Endodermal cell (in vitro differentiated cells): ENCODE measurements at regions not wholly inside any gene's neighbourhood (a gene's known extent, or its start where the extent isn't known, plus 50 kb on each side); places are given as distances from the start of the nearest gene placed in this dataset.
"Not testable (repeated sequence)": the region's sequence is repeated elsewhere in the genome, so short reads cannot be mapped to it uniquely, and the experiment has no call there.

Experiments used
- DNase-seq: peaks from one replicate; pipeline ENCODE4 v3.0.0-alpha.2; 2017
- H3K27ac ChIP-seq: 2 replicates; pipeline ENCODE4 v1.5.1; 2013; ENCODE audit warnings: mild to moderate bottlenecking, low read depth, low read length, moderate library complexity
- H3K27me3 ChIP-seq: 2 replicates; pipeline ENCODE4 v1.6.1; 2013; ENCODE audit warnings: mild to moderate bottlenecking, low read length, moderate library complexity; ENCODE audit not compliant: insufficient read depth, control insufficient read depth, poor library complexity, severe bottlenecking
- H3K36me3 ChIP-seq: 2 replicates; pipeline ENCODE4 v1.7.0; 2013; ENCODE audit warnings: mild to moderate bottlenecking, low read length, moderate library complexity; ENCODE audit not compliant: control insufficient read depth, insufficient read depth
- H3K4me1 ChIP-seq: one replicate; pipeline ENCODE4 v1.7.0; 2013; ENCODE audit warnings: low read length; ENCODE audit not compliant: control insufficient read depth, insufficient read depth
- H3K4me3 ChIP-seq: 2 replicates; pipeline ENCODE4 v1.5.1; 2013; ENCODE audit warnings: mild to moderate bottlenecking, low read length, moderate library complexity
- H3K9ac ChIP-seq: 2 replicates; pipeline ENCODE4 v1.6.1; 2013; ENCODE audit warnings: mild to moderate bottlenecking, low read length, moderate library complexity; ENCODE audit not compliant: poor library complexity, severe bottlenecking; ENCODE audit errors: extremely low read depth
- H3K9me3 ChIP-seq: 2 replicates; pipeline ENCODE4 v1.6.1; 2013; ENCODE audit warnings: mild to moderate bottlenecking, low read length, moderate library complexity; ENCODE audit not compliant: control insufficient read depth
- H3K27ac Mint-ChIP-seq: 2 replicates; pipeline ENCODE4 v1.8.0; 2020; ENCODE audit warnings: mixed read lengths
- H3K27me3 Mint-ChIP-seq: 2 replicates; pipeline ENCODE4 v1.8.0; 2021; ENCODE audit warnings: mild to moderate bottlenecking, mixed read lengths; ENCODE audit not compliant: insufficient read depth
- H3K36me3 Mint-ChIP-seq: 2 replicates; pipeline ENCODE4 v1.8.0; 2020; ENCODE audit warnings: low read depth, mixed read lengths
- H3K4me1 Mint-ChIP-seq: 2 replicates; pipeline ENCODE4 v1.8.0; 2020; ENCODE audit warnings: mixed read lengths
- H3K4me3 Mint-ChIP-seq: 2 replicates; pipeline ENCODE4 v1.8.0; 2020; ENCODE audit warnings: mild to moderate bottlenecking, moderate library complexity, mixed read lengths
- H3K9me3 Mint-ChIP-seq: 2 replicates; pipeline ENCODE4 v1.8.0; 2020; ENCODE audit warnings: mild to moderate bottlenecking, mixed read lengths
- CTCF ChIP-seq: fragments of 200-600 bp; sonication (generic); conservative IDR thresholded peaks from 2 replicates; pipeline ENCODE4 v1.5.0; 2021; ENCODE audit warnings: antibody characterized with exemption, mild to moderate bottlenecking
- WGBS, 2 experiments: methylation state at CpG; one replicate each; pipeline versions ENCODE4 v1.1.5 to v1.1.7; 2013; ENCODE audit warnings: missing lambda C conversion rate in 2 of 2, mixed read lengths in 1 of 2; ENCODE audit not compliant: insufficient coverage in 1 of 2, insufficient read length in 1 of 2; 5-methylcytosine and 5-hydroxymethylcytosine counted together

GRCh38 chr2:14996351-14997014 is 364.0 kb downstream of the LRATD1 start:
- peaks cover 56% of the 10 kb centered on the region for H3K27me3 ChIP-seq
- H3K9ac ChIP-seq = no peak overlapping the region
- DNase-seq = no peak
- Mint-ChIP-seq H3K27ac (no peak overlapping the region), H3K4me1 (peaks cover 10% of the 10 kb centered on the region), H3K36me3 (no peaks in the 10 kb centered on the region), H3K4me3 (no peak overlapping the region), H3K9me3 (peaks cover under 1% of the 10 kb centered on the region), H3K27me3 (peaks cover 53% of the 10 kb centered on the region)
- H3K27ac ChIP-seq = no peak overlapping the region
- H3K4me3 ChIP-seq = no peak overlapping the region
- TF ChIP-seq CTCF = no peak
- H3K4me1 ChIP-seq = no peaks in the 10 kb centered on the region
- 97 to 100% methylated on average over 8 of the region's 8 CpGs for WGBS, 2 experiments
- no peaks in the 10 kb centered on the region for H3K9me3 ChIP-seq
- no peaks in the 10 kb centered on the region for H3K36me3 ChIP-seq

GRCh38 chr2:14998546-14998945 is 366.0 kb downstream of the LRATD1 start:
- Mint-ChIP-seq H3K4me1 (peaks cover 10% of the 10 kb centered on the region), H3K27me3 (peaks cover 50% of the 10 kb centered on the region)
- no peaks in the 10 kb centered on the region for H3K36me3 ChIP-seq

GRCh38 chr2:14999114-14999661 is 366.7 kb downstream of the LRATD1 start:
- Mint-ChIP-seq H3K27me3 (peaks cover 50% of the 10 kb centered on the region), H3K36me3 (no peaks in the 10 kb centered on the region), H3K9me3 (peaks cover 11% of the 10 kb centered on the region), H3K4me1 (peaks cover 10% of the 10 kb centered on the region), H3K27ac (no peak overlapping the region), H3K4me3 (no peak overlapping the region)
- no peaks in the 10 kb centered on the region for H3K36me3 ChIP-seq
- WGBS, 2 experiments = 88 to 100% methylated on average over 2 to 7 of the region's 7 CpGs
- H3K4me3 ChIP-seq = no peak overlapping the region
- H3K4me1 ChIP-seq = no peaks in the 10 kb centered on the region
- no peaks in the 10 kb centered on the region for H3K9me3 ChIP-seq
- H3K27me3 ChIP-seq = peaks cover 58% of the 10 kb centered on the region
- TF ChIP-seq CTCF = no peak
- no peak overlapping the region for H3K9ac ChIP-seq
- no peak overlapping the region for H3K27ac ChIP-seq
- no peak for DNase-seq

More at GRCh38 chr2:14998546-14998945, 366.0 kb downstream of the LRATD1 start:
- H3K9ac ChIP-seq = no peak overlapping the region
- H3K4me3 Mint-ChIP-seq = no peak overlapping the region
- no peak for DNase-seq
- no peaks in the 10 kb centered on the region for H3K4me1 ChIP-seq
- H3K27ac Mint-ChIP-seq = no peak overlapping the region
- no peak for TF ChIP-seq CTCF
- H3K4me3 ChIP-seq = no peak overlapping the region
- WGBS, 2 experiments = 94 to 96% methylated on average over 3 of the region's 3 CpGs
- no peak overlapping the region for H3K27ac ChIP-seq
- peaks cover 11% of the 10 kb centered on the region for H3K9me3 Mint-ChIP-seq
- H3K36me3 Mint-ChIP-seq = no peaks in the 10 kb centered on the region
- peaks cover 61% of the 10 kb centered on the region for H3K27me3 ChIP-seq
- H3K9me3 ChIP-seq = no peaks in the 10 kb centered on the region

- H3K9ac ChIP-seq, DNase-seq, H3K27ac ChIP-seq, H3K4me1 ChIP-seq, H3K4me3 ChIP-seq, H3K36me3 Mint-ChIP-seq, H3K9me3 ChIP-seq, H3K4me1 Mint-ChIP-seq, H3K4me3 Mint-ChIP-seq, H3K27ac Mint-ChIP-seq, H3K36me3 ChIP-seq: not testable (repeated sequence)
- H3K27me3 ChIP-seq = peaks cover 29% of the 10 kb centered on the region
- Mint-ChIP-seq H3K27me3 (peaks cover 25% of the 10 kb centered on the region), H3K9me3 (peaks cover 11% of the 10 kb centered on the region)
- WGBS, 2 experiments = 81 to 92% methylated on average over 5 to 26 of the region's 26 CpGs
These were observed 370.0 kb downstream of the LRATD1 start for GRCh38 chr2:15002519-15002918.
